ENCODE measurements at regions not wholly inside any gene's neighbourhood (a gene's known extent, or its start where the extent isn't known, plus 50 kb on each side); places are given as distances from the start of the nearest gene placed in this dataset.

DNA sequence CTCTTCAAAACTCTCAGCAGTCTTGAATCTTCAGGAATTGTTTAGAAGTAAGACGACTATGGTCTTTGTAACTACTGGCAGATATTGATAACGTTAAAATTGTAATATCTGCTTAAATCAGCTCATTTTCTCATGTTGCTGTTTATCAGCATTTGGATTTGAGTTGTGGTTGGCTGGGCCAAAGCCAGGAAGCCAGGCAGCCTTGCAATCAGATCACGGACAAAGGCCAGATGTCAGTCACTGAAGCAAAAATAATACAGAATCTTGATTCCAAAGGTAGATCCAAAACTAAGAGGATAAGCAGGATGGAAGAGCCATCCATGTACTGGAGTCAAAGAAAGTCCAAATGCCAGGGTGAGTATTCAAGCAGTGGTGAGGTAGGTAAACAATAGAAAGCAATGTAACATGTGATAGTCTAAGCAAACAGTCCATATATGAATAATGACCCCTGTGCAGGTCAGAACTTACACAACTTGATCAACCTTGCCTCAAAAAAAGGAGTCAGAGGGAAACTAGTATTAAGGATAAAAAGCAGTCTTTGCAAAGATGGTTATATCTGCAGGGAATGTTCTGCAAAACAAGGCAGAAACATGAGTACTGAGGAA lies 95.8 kb upstream of the RAP1B start:
- TF ChIP-seq, protein P1, sequence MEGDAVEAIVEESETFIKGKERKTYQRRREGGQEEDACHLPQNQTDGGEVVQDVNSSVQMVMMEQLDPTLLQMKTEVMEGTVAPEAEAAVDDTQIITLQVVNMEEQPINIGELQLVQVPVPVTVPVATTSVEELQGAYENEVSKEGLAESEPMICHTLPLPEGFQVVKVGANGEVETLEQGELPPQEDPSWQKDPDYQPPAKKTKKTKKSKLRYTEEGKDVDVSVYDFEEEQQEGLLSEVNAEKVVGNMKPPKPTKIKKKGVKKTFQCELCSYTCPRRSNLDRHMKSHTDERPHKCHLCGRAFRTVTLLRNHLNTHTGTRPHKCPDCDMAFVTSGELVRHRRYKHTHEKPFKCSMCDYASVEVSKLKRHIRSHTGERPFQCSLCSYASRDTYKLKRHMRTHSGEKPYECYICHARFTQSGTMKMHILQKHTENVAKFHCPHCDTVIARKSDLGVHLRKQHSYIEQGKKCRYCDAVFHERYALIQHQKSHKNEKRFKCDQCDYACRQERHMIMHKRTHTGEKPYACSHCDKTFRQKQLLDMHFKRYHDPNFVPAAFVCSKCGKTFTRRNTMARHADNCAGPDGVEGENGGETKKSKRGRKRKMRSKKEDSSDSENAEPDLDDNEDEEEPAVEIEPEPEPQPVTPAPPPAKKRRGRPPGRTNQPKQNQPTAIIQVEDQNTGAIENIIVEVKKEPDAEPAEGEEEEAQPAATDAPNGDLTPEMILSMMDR (conservative IDR thresholded peaks at IDR 0.05; ENCODE audit: low read depth), result no peak
- ChIA-PET POLR2A (ENCODE audit: low non-redundant PET) (no interaction called here), CTCF (no interaction called here)
- no peak overlapping the region for H3K27ac ChIP-seq
- DNase-seq (ENCODE audit: low spot score), result no peak

DNA sequence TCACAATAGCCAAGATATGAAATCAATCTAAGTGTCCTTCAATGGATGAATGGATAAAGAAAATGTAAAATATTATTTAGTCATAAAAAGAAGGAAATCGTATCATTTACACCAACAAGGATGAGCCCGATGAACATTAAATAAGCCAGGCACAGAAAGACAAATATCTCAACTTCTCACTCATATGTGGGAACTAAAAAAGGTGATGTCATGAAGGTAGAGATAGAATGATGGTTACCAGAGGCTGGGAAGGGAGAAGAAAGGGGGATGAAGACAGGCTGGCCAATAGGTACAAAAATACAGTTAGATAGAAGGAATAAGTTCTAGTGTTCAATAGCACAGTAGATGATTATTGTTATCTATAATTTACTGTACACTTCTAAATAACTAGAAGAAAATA lies 94.9 kb upstream of the RAP1B start:
- ChIA-PET CTCF (interaction anchor here (0.5 kb wide), 1 partner anchor 386 kb away, joined by 3 read pairs; no protein-coding TSS in a partner anchor), POLR2A (ENCODE audit: low non-redundant PET) (no interaction called here)
- no peak overlapping the region for H3K27ac ChIP-seq
- DNase-seq (ENCODE audit: low spot score), result no peak
- TF ChIP-seq, protein P1 (conservative IDR thresholded peaks at IDR 0.05; ENCODE audit: low read depth), result no peak

DNA sequence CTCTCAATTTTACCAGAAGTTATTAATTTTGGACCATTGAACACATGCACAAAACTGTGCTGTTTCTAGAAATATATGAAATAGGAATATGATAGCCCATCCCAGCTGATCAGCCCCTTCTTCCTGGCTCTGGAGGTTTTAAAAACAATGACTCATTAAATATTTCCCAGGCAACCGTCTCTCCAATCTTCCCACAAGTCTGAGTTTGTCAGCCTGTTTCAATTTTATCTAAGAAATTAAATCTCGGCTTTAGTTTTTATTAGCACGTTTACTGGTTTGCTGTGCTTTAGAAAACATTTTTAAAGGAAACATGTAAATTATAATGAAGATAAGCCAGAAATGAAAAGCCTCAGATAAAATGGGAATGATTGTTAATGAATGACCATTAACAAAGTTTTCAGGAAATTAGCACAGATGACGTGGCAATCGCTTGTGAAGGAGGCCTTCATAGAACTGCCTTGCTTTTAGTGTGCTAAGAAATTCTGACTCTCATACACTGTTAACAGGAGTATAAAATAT lies 89.3 kb upstream of the RAP1B start:
- TF ChIP-seq, protein P1 (conservative IDR thresholded peaks at IDR 0.05; ENCODE audit: low read depth), result no peak
- peak; percentile 55 for DNase-seq (ENCODE audit: low spot score)
- CTCF ChIA-PET, result interaction anchor here (0.6 kb wide), 1 partner anchor 118 kb away, joined by 3 read pairs; no protein-coding TSS in a partner anchor
- no peak overlapping the region for H3K27ac ChIP-seq
- POLR2A ChIA-PET (ENCODE audit: low non-redundant PET), result no interaction called here

DNA sequence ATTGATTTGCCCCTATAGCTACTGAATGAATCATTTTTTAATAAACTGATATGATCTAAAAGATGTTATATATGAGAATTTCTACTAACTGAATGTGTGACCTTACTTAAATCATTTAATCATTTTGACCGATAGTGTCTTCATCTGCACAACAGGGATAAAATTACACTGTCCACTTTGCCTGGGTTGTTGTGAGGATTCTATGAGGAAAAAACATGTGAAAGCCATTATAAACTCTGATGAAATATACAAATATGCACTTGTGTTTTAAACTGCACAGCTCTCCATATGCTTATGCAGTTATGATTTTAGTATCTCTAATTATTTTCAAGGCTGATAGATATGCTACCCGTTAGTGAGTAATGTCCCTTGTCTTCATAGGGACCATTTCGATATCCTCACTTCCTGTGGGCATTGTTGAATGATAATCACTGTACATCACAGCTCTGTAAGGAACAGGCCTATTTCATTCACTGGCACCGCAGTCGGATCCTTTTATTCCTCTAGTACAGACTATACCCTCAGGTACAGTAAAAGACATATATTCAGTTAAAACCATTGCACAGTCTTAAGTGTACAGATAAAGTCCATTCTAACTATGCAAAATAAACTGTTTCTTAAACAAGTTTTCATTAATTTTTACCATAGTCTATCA lies 88.7 kb upstream of the RAP1B start:
- H3K27ac ChIP-seq, result no peak overlapping the region
- DNase-seq (ENCODE audit: low spot score), result no peak
- ChIA-PET POLR2A (ENCODE audit: low non-redundant PET) (no interaction called here), CTCF (no interaction called here)
- TF ChIP-seq, protein P1 (conservative IDR thresholded peaks at IDR 0.05; ENCODE audit: low read depth), result no peak

DNA sequence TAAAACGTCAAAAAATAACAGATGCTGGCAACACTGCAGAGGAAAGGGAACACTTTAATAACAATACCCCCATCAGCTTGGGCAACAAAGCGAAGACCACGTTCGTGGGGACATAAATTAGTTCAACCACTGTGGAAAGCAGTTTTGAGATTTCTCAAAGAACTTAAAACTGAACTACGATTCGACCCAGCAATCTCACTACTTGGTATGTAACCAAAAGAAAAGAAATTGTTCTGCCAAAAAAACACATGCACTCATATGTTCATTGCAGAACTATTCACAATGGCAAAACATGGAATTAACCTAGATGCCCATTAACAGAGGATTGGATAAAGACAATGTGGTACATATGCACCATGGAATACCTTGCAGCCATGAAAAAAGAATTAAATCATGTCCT lies 81.2 kb upstream of the RAP1B start:
- CTCF ChIA-PET, result interaction anchor here (0.7 kb wide), 1 partner anchor 146 kb away, joined by 3 read pairs; no protein-coding TSS in a partner anchor
- DNase-seq (ENCODE audit: low spot score), result no peak
- H3K27ac ChIP-seq, result no peak overlapping the region
- TF ChIP-seq, protein P1 (conservative IDR thresholded peaks at IDR 0.05; ENCODE audit: low read depth), result no peak
- POLR2A ChIA-PET (ENCODE audit: low non-redundant PET), result no interaction called here

DNA sequence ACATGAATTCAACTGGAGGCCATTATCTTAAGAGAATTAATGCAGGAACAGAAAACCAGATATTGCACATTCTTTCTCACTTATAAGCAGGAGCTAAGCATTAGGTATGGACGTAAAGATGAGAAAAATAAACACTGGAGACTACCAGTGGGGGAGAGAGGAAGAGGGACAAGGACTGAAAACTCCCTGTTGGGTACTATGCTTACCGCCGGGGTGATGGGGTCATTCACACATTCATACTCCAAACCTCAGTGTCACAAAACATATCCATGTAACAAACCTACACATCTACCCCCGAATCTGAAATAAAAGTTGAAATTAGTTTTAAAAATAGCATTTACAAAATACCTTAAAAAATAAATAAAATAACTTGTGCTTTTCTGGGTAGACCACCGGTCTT lies 80.8 kb upstream of the RAP1B start:
- no peak overlapping the region for H3K27ac ChIP-seq
- TF ChIP-seq, protein P1 (conservative IDR thresholded peaks at IDR 0.05; ENCODE audit: low read depth), result no peak
- POLR2A ChIA-PET (ENCODE audit: low non-redundant PET), result no interaction called here
- CTCF ChIA-PET, result interaction anchor here (0.7 kb wide), 1 partner anchor 147 kb away, joined by 3 read pairs; no protein-coding TSS in a partner anchor
- DNase-seq (ENCODE audit: low spot score), result no peak

All from RWPE1 (cell line).